HT-29 (cell line): ENCODE measurements at regions not wholly inside any gene's neighbourhood (a gene's known extent, or its start where the extent isn't known, plus 50 kb on each side); places are given as distances from the start of the nearest gene placed in this dataset.
A peak's percentile ranks its signal among the peaks of the same experiment; 100 is the strongest.
"Not testable (repeated sequence)": the region's sequence is repeated elsewhere in the genome, so short reads cannot be mapped to it uniquely, and the experiment has no call there.

Experiments used
- DNase-seq: peaks from one replicate; pipeline ENCODE4 v3.0.0-alpha.2; 2015; ENCODE audit warnings: low spot score

GRCh38 chr2:126952216-126952615 is 53.5 kb downstream of the TEX51 start:
- DNase-seq, result no peak

- DNase-seq, result no peak
Measured at GRCh38 chr2:126953483-126953882, 54.8 kb downstream of the TEX51 start.

DNA sequence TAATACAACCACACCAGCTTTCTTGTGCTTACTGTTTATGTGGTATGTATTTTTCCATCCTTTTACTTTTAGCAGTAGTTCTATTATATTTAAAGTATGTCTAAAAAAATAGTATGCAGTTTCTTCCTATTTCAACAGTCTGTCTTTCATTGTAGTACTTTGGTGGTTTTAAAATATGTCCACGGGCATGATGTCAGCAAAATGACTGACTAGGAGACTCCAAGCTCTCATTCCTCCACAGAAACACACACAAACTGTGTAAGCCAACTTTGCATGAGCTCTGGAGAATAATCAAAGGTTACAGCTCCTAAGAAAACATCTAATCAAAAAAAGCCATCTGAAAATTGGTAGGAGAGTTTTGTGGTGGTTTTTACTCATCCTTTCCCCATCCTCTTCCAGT is 56.1 kb downstream of the TEX51 start:
- no peak for DNase-seq

DNA sequence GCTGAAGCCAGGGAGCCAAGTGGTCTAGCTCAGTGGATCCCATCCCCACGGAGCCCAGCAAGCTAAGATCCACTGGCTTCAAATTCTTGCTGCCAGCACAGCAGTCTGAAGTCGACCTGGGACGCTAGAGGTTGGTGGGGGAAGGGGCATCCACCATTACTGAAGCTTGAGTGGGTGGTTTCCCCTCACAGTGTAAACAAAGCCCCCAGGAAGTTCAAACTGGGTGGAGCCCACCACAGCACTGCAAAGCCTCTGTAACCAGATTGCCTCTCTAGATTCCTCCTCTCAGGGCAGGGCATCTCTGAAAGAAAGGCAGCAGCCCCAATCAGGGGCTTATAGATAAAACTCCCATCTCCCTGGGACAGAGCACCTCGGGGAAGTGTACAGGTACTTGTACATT is 58.1 kb downstream of the TEX51 start:
- DNase-seq, result not testable (repeated sequence)

- no peak for DNase-seq
Measured at GRCh38 chr2:126963390-126963789, 64.7 kb downstream of the TEX51 start.

DNA sequence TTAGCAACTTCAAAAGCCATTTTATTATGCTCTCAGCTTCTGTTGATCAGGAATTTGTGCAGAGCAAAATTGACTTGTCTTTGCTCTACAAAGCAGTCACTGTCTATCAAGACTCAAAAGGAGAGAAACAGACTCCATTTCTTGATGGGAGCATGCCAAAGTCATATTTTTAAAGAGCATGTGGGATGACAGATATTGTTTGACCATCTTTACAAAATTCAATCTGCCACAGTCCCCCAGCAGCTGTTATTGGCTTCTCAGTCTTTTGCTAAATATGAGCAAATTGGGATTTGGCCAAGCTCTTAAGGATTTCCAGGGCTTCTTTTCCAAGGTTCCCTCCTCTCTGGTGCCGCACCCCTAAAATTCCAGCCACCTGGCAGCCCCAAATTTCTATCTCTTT is 67.9 kb downstream of the TEX51 start:
- DNase-seq, result no peak

DNA sequence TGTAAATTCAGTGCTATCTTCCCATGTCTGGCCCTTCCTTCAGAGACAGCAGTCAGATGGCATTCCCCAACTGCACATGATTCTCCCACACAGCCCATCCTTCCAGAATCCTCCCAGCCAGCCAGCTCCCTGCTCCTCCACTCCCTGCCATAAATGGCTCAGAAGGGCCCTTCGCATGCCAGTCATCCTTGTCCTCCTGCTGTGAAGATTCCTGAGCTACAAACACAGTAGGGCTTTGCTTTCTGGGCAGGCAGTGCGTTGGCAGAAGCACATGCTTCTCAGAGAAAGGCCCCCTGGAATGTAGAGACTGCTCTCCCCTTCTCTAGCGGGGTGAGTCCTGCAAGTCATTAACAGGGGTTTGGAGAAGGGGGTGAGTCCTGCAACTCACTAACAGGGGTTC is 71.9 kb downstream of the TEX51 start:
- DNase-seq, result no peak

- no peak for DNase-seq
Measured at GRCh38 chr2:126971162-126971480, 72.4 kb downstream of the TEX51 start.

GRCh38 chr2:126971481-126972278 is 73.0 kb downstream of the TEX51 start:
- DNase-seq, result peak; percentile 52

DNA sequence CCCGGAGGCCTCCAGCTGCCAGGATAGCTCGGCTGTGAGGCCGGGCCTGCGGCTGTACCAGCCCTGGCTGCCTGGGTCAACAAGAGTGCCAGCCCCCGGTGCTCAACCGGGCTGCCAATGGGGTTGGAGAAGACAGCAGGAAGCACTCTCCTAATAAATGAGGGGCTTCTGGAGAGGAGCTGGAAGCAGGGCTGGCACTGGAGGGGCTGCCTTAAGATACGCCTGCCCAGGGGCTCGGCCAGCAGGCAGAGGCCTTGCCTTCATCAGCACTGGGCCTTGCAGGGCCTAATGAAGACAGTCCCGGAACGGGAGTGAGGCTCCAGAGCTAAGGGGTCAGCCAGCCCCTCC is 73.6 kb downstream of the TEX51 start:
- DNase-seq, result no peak

GRCh38 chr2:126973745-126974144 is 75.1 kb downstream of the TEX51 start:
- DNase-seq, result no peak

DNA sequence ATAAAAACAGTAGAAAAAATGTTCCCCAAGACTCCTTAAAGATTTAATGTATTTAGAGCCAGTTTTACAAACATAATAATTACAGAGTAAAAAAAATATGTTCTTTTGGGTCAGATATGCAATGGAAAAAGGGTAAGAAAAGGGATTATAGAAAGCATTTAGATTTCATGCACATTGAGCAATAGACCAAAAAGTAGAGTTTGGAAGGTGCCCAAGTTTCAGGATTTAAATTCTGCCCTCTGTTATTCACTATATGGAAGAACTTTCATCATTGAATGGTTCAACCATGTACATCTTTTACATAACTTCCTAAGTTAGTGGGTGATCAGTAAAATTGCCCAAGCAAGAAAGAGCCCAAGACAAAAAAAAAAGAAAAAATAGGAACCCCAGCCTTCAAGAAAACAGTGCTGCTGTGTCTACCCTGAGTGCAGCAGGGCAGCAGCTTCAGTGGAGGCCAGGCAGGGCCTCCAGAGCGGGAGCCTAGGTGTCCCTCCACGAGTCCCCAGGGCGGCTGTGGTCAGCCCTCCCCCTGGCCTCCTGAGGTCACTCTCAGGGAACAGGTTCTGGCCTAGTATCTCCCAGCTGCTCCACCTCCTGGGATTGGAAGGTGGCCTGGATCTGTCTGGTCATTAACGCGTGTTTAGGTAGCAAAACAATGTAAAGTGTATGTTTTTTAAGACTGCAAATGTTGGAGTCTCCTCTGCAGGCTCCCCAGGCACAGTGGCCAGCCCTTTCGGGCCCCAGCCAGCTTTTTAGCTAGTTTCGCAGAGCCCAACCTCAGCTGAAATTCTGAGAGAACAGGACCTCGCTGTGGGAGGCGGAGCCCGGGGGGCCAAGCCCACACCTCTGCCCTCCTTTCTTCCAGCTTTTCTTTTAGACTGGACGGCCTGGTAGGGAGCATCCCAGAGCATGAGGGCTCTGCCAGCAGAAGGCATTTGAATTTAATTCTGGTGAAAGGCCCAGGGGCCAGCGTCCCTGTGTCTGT is 77.3 kb downstream of the TEX51 start:
- no peak for DNase-seq

GRCh38 chr2:126976721-126977328 is 78.1 kb downstream of the TEX51 start:
- no peak for DNase-seq

GRCh38 chr2:126978333-126978732 is 79.6 kb downstream of the TEX51 start:
- DNase-seq, result no peak

- no peak for DNase-seq
Measured at GRCh38 chr2:126979039-126980003, 80.6 kb downstream of the TEX51 start.

DNA sequence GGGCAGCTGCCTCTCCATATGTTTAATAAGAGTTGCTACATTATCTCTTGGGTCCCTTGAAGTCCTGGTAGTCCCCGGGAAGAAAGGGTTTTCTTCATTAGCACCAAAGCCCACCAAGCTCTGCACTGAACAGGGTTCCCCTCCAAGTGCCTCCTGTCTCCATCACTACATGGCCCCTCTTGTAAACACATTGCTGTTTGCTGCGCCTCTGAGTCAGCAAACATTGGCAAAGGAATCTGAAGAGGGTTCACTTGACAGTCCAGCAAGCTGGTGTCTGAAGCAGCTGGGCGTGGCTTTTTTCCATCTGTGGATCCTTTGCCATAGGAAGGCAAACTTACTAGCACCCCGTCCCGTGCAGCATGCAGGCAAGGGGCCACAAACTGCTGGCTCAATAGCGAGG is 82.8 kb downstream of the TEX51 start:
- DNase-seq, result no peak

- DNase-seq, result no peak
Measured at GRCh38 chr2:126982935-126983334, 84.2 kb downstream of the TEX51 start.

- DNase-seq, result no peak
Measured at GRCh38 chr2:126986631-126987187, 88.0 kb downstream of the TEX51 start.

DNA sequence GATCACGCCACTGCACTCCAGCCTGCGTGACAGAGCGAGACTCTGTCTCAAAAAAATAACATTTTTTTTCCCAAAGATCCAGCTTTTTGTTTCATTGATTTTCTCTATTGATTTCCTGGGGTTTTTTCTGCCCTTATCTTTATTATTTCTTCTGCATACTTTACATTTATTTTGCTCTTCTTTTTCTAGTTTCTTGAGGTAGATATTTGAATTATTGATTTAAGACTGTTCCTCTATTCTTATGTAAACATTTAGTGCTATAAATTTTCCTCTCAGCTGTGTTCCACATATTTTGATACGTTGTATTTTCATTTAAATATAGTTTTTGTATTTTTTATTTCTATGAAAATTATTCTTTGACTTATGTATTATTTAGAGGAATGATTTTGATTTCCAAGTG is 89.8 kb downstream of the TEX51 start:
- DNase-seq, result no peak

DNA sequence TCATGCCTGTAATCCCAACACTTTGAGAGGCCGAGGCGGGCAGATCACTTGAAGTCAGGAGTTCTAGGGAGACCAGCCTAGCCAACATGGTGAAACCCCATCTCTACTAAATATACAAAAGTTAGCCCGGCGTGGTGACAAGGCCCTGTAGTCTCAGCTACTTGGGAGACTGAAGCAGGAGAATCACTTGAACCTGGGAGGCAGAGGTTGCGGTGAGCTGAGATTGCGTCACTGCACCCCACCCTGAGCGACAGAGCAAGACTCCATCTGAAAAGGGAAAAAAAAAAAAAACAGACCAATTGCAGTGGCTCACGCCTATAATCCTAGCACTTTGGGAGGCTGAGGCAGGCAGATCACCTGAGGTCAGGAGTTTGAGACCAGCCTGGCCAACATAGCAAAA is 90.4 kb downstream of the TEX51 start:
- DNase-seq, result not testable (repeated sequence)

GRCh38 chr2:126990200-126990599 is 91.5 kb downstream of the TEX51 start:
- DNase-seq, result no peak
